ENCODE measurements at regions not wholly inside any gene's neighbourhood (a gene's known extent, or its start where the extent isn't known, plus 50 kb on each side); places are given as distances from the start of the nearest gene placed in this dataset.
A peak's percentile ranks its signal among the peaks of the same experiment; 100 is the strongest.

DNA sequence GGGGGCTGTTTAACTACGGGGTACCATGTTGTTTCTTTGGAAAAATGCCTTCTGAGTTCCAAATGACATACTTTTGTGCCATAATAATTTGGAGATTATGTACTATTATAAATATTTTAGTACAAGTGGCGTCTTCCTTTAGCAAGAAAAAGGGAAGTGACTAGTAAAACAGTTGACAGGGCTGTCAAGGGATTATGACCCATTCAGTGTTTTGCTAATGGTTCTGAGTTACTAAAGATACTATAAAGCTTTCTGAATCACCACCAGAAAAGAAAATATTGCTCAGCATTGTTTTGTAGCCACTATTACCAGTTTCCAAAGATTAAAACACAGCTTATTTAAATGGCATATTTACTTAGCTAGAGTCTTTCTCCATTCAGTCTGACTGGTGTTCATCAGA is 334.9 kb downstream of the SNAPC1 start:
- H4K20me1 ChIP-seq (ENCODE audit: insufficient read depth, low read length) = no peaks in the 10 kb centered on the region
- H3K27me3 ChIP-seq (ENCODE audit: control insufficient read depth, insufficient read depth, low read length) = no peaks in the 10 kb centered on the region
- TF ChIP-seq RFX5 (IDR thresholded peaks at IDR 0.05; ENCODE audit: low read depth, low read length) (no peak), NFE2L2 (IDR thresholded peaks at IDR 0.05; ENCODE audit: low read depth, low read length) (no peak)
- TF ChIP-seq, protein P1, sequence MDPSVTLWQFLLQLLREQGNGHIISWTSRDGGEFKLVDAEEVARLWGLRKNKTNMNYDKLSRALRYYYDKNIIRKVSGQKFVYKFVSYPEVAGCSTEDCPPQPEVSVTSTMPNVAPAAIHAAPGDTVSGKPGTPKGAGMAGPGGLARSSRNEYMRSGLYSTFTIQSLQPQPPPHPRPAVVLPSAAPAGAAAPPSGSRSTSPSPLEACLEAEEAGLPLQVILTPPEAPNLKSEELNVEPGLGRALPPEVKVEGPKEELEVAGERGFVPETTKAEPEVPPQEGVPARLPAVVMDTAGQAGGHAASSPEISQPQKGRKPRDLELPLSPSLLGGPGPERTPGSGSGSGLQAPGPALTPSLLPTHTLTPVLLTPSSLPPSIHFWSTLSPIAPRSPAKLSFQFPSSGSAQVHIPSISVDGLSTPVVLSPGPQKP (IDR thresholded peaks at IDR 0.05; ENCODE audit: borderline replicate concordance, low read depth, low read length) = no peak
- no peak overlapping the region for H3K4me2 ChIP-seq (ENCODE audit: low read depth, low read length)
- H4K8ac ChIP-seq (ENCODE audit: low read depth in 2 of 2, low read length in 2 of 2) = no peak overlapping the region
- H3K56ac ChIP-seq (ENCODE audit: extremely low read depth, insufficient read depth, low read length) = no peak overlapping the region
- H4K5ac ChIP-seq (ENCODE audit: low read depth, low read length) = no peak overlapping the region
- dilution Hi-C loops (cut with HindIII; ENCODE audit: low sequenced_read_pairs, unreplicated experiment) = no loop called here
- intact Hi-C loops (cut with micrococcal nuclease) = no loop called here
- no peak; the same call in 1 of the 2 replicates for ATAC-seq (ENCODE audit: low read depth)
- no peak overlapping the region for H4K91ac ChIP-seq (ENCODE audit: insufficient read depth, low read depth, low read length)
- no peak overlapping the region for H2BK120ac ChIP-seq (ENCODE audit: low read depth, low read length)
- no peak overlapping the region for H2BK15ac ChIP-seq (ENCODE audit: low read depth, low read length)
- in situ Hi-C loops (cut with MboI; ENCODE audit: low sequenced_read_pairs) = no loop called here
- no peak overlapping the region for H2BK20ac ChIP-seq (ENCODE audit: low read depth, low read length)
- no peaks in the 10 kb centered on the region for H3K4me1 ChIP-seq (ENCODE audit: control insufficient read depth, insufficient read depth, low read length)
- H3K4me3 ChIP-seq (ENCODE audit: insufficient read depth, low read depth, low read length) = no peak overlapping the region
- H2AK5ac ChIP-seq (ENCODE audit: low read depth, low read length) = no peak overlapping the region
- H3K79me1 ChIP-seq (ENCODE audit: low read depth in 1 of 2, low read length in 2 of 2) = no peaks in the 10 kb centered on the region
- H3K18ac ChIP-seq (ENCODE audit: low read depth, low read length) = no peak overlapping the region
- DNase-seq = peak; percentile 3
- WGBS, 2 experiments (ENCODE audit: extremely low coverage in 2 of 2, insufficient read length in 1 of 2) = no CpG with 5 or more reads among the region's 2 CpGs
- H3K9me1 ChIP-seq (ENCODE audit: insufficient read depth, low read length) = no peaks in the 10 kb centered on the region
- H3K23ac ChIP-seq (ENCODE audit: low read depth, low read length) = no peak overlapping the region
- no peak overlapping the region for H3K27ac ChIP-seq (ENCODE audit: insufficient read depth, low read length)
- no peak overlapping the region for H3K4ac ChIP-seq (ENCODE audit: low read depth, low read length)
- H3K14ac ChIP-seq (replicated peaks; ENCODE audit: low read depth, low read length) = no peak overlapping the region
- H2AK9ac ChIP-seq (replicated peaks; ENCODE audit: low read depth, low read length, poor library complexity) = no peak overlapping the region
- CTCF ChIA-PET = interaction anchor here (0.6 kb wide), 1 partner anchor 938 kb away, joined by 3 read pairs; no protein-coding TSS in a partner anchor
- no TSS peak for BruUV-seq (replicated peaks)
- H3K9ac ChIP-seq (ENCODE audit: low read depth, low read length) = no peak overlapping the region
- H3K9me3 ChIP-seq (ENCODE audit: control insufficient read depth, insufficient read depth, low read length) = no peaks in the 10 kb centered on the region
- POLR2A ChIA-PET (ENCODE audit: unreplicated experiment) = no interaction called here
- H2AFZ ChIP-seq (replicated peaks; ENCODE audit: low read length, poor library complexity) = no peak overlapping the region
- no peaks in the 10 kb centered on the region for H3K36me3 ChIP-seq (ENCODE audit: control insufficient read depth, insufficient read depth, low read length)
- no peak overlapping the region for H2BK5ac ChIP-seq (ENCODE audit: low read depth, low read length, poor library complexity, severe bottlenecking)

All from IMR-90 (cell line).